Adrenal gland (tissue), 9 donors: ENCODE measurements at regions not wholly inside any gene's neighbourhood (a gene's known extent, or its start where the extent isn't known, plus 50 kb on each side); places are given as distances from the start of the nearest gene placed in this dataset.

Experiments used
- DNase-seq, 7 donors: peaks; one replicate each; pipeline ENCODE4 v3.0.0-alpha.2; 2019 to 2020
- H3K27ac ChIP-seq, 5 donors: fragments of 200-600 bp; sonication (generic) in 4 of 5; 1 replicate in 3 of 5; 2 replicates in 2 of 5; pipeline versions ENCODE4 v1.5.1 to v1.8.0; 2016 to 2020; ENCODE audit warnings: mild to moderate bottlenecking in 1 of 5
- H3K27me3 ChIP-seq: fragments of 200-600 bp; 2 replicates; pipeline ENCODE4 v1.8.0; 2021
- H3K36me3 ChIP-seq, 2 donors: fragments of 200-600 bp; replicated peaks in 1 of 2; 1 replicate in 1 of 2; 2 replicates in 1 of 2; pipeline versions ENCODE4 v1.5.1 to v1.8.0; 2018 to 2022
- H3K4me1 ChIP-seq, 2 donors: fragments of 200-600 bp; replicated peaks in 1 of 2; 1 replicate in 1 of 2; 2 replicates in 1 of 2; pipeline versions ENCODE4 v1.5.1 to v1.8.0; 2018 to 2021
- H3K4me3 ChIP-seq, 4 donors: fragments of 200-600 bp; sonication (generic) in 3 of 4; one replicate each; pipeline ENCODE4 v1.5.1; 2016 to 2018
- H3K9me3 ChIP-seq, 3 donors: fragments of 200-600 bp; sonication (generic) in 1 of 3; replicated peaks in 1 of 3; 1 replicate in 2 of 3; 2 replicates in 1 of 3; pipeline versions ENCODE4 v1.5.1 to v1.8.0; 2016 to 2021
- CTCF ChIP-seq, 6 experiments: fragments of 450-650 bp in 4 of 6; fragments of 200-600 bp in 2 of 6; sonication (generic) in 1 of 6; IDR thresholded peaks; 1 replicate in 5 of 6; 2 replicates in 1 of 6; pipeline versions ENCODE4 v1.5.1 to v1.8.0; 2016 to 2021; ENCODE audit warnings: antibody characterized with exemption in 6 of 6, mild to moderate bottlenecking in 2 of 6, moderate library complexity in 1 of 6
- POLR2A ChIP-seq, 2 donors: fragments of 450-650 bp; IDR thresholded peaks; one replicate each; pipeline ENCODE4 v1.6.1; 2017; ENCODE audit warnings: antibody characterized with exemption in 2 of 2, mild to moderate bottlenecking in 2 of 2, moderate library complexity in 1 of 2
- WGBS, 4 donors: extraction: QIAGEN DNeasy Blood & Tissue Kit in 2 of 4; methylation state at CpG; one replicate each; pipeline versions ENCODE4 v1.1.5 to v1.1.7; 2013 to 2017; 5-methylcytosine and 5-hydroxymethylcytosine counted together
- intact Hi-C, 2 donors: fragments of 100-400 bp; cut with DNase I; formaldehyde crosslinking; loops; one replicate each; pipeline versions ENCODE4 v1.14.1 to v1.15.0; 2022 to 2023
- donor health status: healthy with polysubstance abuse.
- donor health status: Bipolar disorder and iron deficiency.
- donor health status: DM: yes; HTN: yes; CAD: no.
- donor health status: DM: no; HTN: no; CAD: no.
- donor health status: DM: no; HTN: no; CAD: no.

GRCh38 chr4:3386526-3386925 lies 55.2 kb upstream of the HGFAC start:
- intact Hi-C loops: no loop called here
- Histone ChIP-seq H3K4me1 (peaks cover 4 to 12% of the 10 kb centered on the region in 2 donors), H3K36me3 (no peaks in the 10 kb centered on the region), H3K4me3 (no peak overlapping the region), H3K9me3 (no peaks in the 10 kb centered on the region), H3K27me3 (no peaks in the 10 kb centered on the region), H3K27ac (peak overlapping the region in 2 of 5 donors; percentile 81 to 89)
- DNase-seq: peak in 2 of 7 donors; percentile 9 to 19
- WGBS, 4 donors: 81 to 87% (median 83%) methylated on average over 9 of the region's 9 CpGs
- no peak for TF ChIP-seq CTCF (IDR thresholded peaks at IDR 0.05)
- TF ChIP-seq POLR2A (IDR thresholded peaks at IDR 0.05): no peak

- WGBS, 4 donors: 74 to 80% (median 80%) methylated on average over 13 to 15 of the region's 15 CpGs
- Histone ChIP-seq H3K9me3 (no peaks in the 10 kb centered on the region), H3K4me3 (peak overlapping the region in 1 of 4 donors; percentile 42), H3K4me1 (peaks cover 4 to 12% of the 10 kb centered on the region in 2 donors), H3K27ac (peak overlapping the region; percentile 18 to 89 (median 69)), H3K36me3 (no peaks in the 10 kb centered on the region), H3K27me3 (no peaks in the 10 kb centered on the region)
- TF ChIP-seq POLR2A (IDR thresholded peaks at IDR 0.05) (no peak), CTCF (IDR thresholded peaks at IDR 0.05) (no peak)
- intact Hi-C loops: no loop called here
- DNase-seq: peak in 2 of 7 donors; percentile 13 to 17
Observed at GRCh38 chr4:3387154-3387942, 54.4 kb upstream of the HGFAC start.

DNA sequence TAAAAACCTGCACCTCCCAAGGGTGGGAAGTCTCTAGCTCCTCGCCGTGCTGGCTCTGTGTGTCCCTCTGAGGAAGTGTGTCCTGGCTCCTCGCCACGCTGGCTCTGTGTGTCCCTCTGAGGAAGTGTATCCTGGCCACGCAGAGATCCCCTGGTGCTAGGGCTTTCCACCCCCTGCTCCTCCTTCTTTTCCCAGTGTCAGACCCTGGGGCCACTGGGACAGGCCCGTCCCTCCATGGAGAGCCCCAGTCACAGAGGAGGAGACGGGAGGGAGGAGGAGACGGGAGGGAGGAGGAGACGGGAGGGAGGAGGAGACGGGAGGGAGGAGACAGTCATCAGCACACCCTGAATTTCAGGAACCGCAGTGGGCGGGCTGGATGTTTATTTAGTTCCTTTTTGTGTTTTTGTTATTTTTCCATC lies 53.8 kb upstream of the HGFAC start:
- Histone ChIP-seq H3K27ac (peak overlapping the region in 3 of 5 donors; percentile 69 to 89 (median 79)), H3K4me3 (peak overlapping the region in 1 of 4 donors; percentile 42), H3K4me1 (peaks cover 4 to 12% of the 10 kb centered on the region in 2 donors)

More for the DNA sequence above, 53.8 kb upstream of the HGFAC start:
- H3K36me3 ChIP-seq: no peaks in the 10 kb centered on the region
- no peaks in the 10 kb centered on the region for H3K27me3 ChIP-seq
- DNase-seq: peak; percentile 74 to 92 (median 84)
- WGBS, 4 donors: 39 to 50% (median 44%) methylated on average over 5 to 11 of the region's 12 CpGs
- no peaks in the 10 kb centered on the region for H3K9me3 ChIP-seq
- intact Hi-C loops: no loop called here
- no peak for TF ChIP-seq CTCF (IDR thresholded peaks at IDR 0.05)
- peak in 1 of 2 donors; percentile 7 for TF ChIP-seq POLR2A (IDR thresholded peaks at IDR 0.05)
